Kidney epithelial cell (primary cell): ENCODE measurements at regions not wholly inside any gene's neighbourhood (a gene's known extent, or its start where the extent isn't known, plus 50 kb on each side); places are given as distances from the start of the nearest gene placed in this dataset.

Experiments
- DNase-seq: peaks from one replicate; pipeline ENCODE4 v3.0.0-alpha.2; 2010; ENCODE audit warnings: low read depth
- H3K27me3 ChIP-seq: 2 replicates; pipeline ENCODE4 v1.6.0; 2011; ENCODE audit warnings: low read length; ENCODE audit not compliant: control insufficient read depth, insufficient read depth
- H3K36me3 ChIP-seq: 2 replicates; pipeline ENCODE4 v1.5.1; 2011; ENCODE audit warnings: low read length; ENCODE audit not compliant: control insufficient read depth, insufficient read depth
- H3K4me3 ChIP-seq: 2 replicates; pipeline ENCODE4 v1.5.1; 2011; ENCODE audit warnings: low read depth, mild to moderate bottlenecking, control low read depth, low read length
- TF ChIP-seq, protein P1 (sequence below): IDR thresholded peaks from 2 replicates; pipeline ENCODE4 v1.5.1; 2011; ENCODE audit warnings: mild to moderate bottlenecking, moderate library complexity, low read length, control low read depth, inconsistent platforms; ENCODE audit not compliant: insufficient read depth, poor library complexity, severe bottlenecking

DNA sequence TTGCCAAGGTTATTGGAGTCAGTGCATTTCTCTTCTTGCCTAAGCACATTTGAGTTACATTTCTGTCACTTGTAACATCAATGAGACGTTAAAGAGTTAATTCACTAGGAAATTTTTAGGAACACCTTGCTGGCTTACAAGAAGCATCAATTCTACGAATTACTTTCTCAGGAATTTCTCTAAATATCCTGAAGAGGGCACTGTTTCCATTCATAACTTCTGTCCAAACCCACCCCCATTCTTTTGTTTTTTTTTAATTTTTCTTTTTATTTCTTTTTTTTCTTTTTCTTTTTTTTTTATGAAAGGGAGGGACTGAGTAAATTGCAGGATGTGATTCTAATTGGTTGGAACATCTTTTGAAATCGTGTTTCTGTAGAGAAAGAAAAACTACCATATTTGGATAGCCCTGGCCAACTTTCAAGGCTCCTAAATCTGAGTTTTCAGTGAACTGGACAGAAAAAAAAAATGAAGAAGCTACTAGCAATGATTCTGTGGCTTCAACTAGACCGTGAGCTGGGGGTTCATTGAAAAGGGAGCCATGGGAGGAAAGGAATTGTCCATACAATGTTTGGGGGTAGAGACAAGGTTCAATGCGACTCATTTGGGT lies 285.3 kb downstream of the DAD1 start:
- no peaks in the 10 kb centered on the region for H3K27me3 ChIP-seq
- H3K4me3 ChIP-seq: no peak overlapping the region
- DNase-seq: no peak
- H3K36me3 ChIP-seq: no peaks in the 10 kb centered on the region
- TF ChIP-seq, protein P1, sequence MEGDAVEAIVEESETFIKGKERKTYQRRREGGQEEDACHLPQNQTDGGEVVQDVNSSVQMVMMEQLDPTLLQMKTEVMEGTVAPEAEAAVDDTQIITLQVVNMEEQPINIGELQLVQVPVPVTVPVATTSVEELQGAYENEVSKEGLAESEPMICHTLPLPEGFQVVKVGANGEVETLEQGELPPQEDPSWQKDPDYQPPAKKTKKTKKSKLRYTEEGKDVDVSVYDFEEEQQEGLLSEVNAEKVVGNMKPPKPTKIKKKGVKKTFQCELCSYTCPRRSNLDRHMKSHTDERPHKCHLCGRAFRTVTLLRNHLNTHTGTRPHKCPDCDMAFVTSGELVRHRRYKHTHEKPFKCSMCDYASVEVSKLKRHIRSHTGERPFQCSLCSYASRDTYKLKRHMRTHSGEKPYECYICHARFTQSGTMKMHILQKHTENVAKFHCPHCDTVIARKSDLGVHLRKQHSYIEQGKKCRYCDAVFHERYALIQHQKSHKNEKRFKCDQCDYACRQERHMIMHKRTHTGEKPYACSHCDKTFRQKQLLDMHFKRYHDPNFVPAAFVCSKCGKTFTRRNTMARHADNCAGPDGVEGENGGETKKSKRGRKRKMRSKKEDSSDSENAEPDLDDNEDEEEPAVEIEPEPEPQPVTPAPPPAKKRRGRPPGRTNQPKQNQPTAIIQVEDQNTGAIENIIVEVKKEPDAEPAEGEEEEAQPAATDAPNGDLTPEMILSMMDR: peak; percentile 45

- no peak for DNase-seq
Observed at GRCh38 chr14:22300646-22301045, 288.4 kb downstream of the DAD1 start.

GRCh38 chr14:22297376-22297775 lies 291.6 kb downstream of the DAD1 start:
- DNase-seq: no peak
- TF ChIP-seq, protein P1: no peak
- no peaks in the 10 kb centered on the region for H3K27me3 ChIP-seq
- no peaks in the 10 kb centered on the region for H3K36me3 ChIP-seq
- no peak overlapping the region for H3K4me3 ChIP-seq

More at GRCh38 chr14:22300646-22301045, 288.4 kb downstream of the DAD1 start:
- TF ChIP-seq, protein P1: no peak
- H3K36me3 ChIP-seq: no peaks in the 10 kb centered on the region
- no peak overlapping the region for H3K4me3 ChIP-seq
- no peaks in the 10 kb centered on the region for H3K27me3 ChIP-seq

DNA sequence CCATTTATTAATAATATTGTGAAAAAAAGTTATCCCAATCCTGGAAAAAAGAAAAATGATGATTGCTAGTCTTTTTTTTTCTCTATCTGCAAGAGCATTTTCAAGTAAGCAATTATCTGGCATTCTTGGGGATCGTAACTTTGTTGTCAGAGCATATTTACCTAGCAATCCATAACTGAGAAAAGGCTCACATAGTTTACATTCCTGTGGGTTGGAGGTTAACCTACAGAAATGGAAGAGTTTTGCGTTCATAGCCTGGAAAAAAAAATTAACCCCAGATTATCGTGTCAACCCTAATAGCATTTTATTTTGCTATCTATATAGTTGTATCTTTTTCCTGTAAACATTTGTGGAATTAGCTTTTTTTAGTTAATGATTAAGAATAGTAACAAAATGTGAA lies 292.3 kb downstream of the DAD1 start:
- peak; percentile 55 for DNase-seq
- H3K4me3 ChIP-seq: no peak overlapping the region
- H3K27me3 ChIP-seq: no peaks in the 10 kb centered on the region
- TF ChIP-seq, protein P1: no peak
- no peaks in the 10 kb centered on the region for H3K36me3 ChIP-seq

DNA sequence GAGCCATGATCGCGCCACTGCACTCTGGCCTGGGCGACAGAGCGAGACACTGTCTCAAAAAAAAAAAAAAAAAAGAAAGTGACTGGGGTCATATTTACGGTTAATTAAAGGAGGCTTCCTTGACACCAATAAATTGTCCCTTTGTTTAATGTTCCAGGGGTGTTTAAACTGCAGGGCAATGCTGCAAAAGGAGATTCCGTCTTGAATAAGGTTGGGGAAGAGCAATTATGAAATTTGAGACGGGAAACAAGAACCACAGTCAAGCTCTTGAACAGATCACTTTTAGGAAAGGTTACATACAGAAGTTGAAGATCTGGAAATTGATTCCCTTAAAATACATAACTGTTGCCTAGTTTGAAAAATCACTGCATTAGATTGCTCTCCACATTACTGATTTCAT lies 292.9 kb downstream of the DAD1 start:
- DNase-seq: no peak
- TF ChIP-seq, protein P1: no peak
- no peak overlapping the region for H3K4me3 ChIP-seq
- no peaks in the 10 kb centered on the region for H3K27me3 ChIP-seq
- H3K36me3 ChIP-seq: no peaks in the 10 kb centered on the region

DNA sequence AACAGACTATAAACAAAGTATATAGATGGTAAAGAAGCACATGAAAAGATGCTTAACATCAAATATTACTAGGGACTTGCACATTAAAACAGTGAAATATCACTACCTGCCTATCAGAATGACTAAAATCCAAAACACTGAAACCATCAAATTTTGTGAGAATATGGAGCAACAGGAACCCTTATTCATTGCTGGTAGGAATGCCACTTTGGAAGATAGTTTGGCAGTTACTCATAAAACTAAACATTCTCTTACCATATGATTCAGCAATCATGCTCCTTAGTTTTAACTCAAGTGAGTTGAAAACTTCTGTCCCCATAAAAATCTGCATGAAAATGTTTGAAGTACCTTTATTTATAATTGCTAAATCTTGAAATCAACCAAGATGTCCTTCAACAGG lies 297.6 kb downstream of the DAD1 start:
- DNase-seq: no peak
- TF ChIP-seq, protein P1: no peak
- H3K36me3 ChIP-seq: no peaks in the 10 kb centered on the region
- H3K4me3 ChIP-seq: no peak overlapping the region
- H3K27me3 ChIP-seq: no peaks in the 10 kb centered on the region
